GM12864 (cell line): ENCODE measurements at regions not wholly inside any gene's neighbourhood (a gene's known extent, or its start where the extent isn't known, plus 50 kb on each side); places are given as distances from the start of the nearest gene placed in this dataset.

Experiments used
- DNase-seq: peaks from one replicate; pipeline ENCODE4 v3.0.0-alpha.2; 2011; ENCODE audit warnings: low read depth
- H3K4me3 ChIP-seq: 2 replicates; pipeline ENCODE4 v1.5.1; 2011; ENCODE audit warnings: mild to moderate bottlenecking, low read depth, low read length, control low read depth
- CTCF ChIP-seq: IDR thresholded peaks from 2 replicates; pipeline ENCODE4 v1.5.1; 2011; ENCODE audit warnings: low read depth, mild to moderate bottlenecking, moderate library complexity, low read length, control low read depth, inconsistent platforms; ENCODE audit errors: missing control alignments

- no peak for DNase-seq
Measured at GRCh38 chr2:23283653-23284052, 101.3 kb upstream of the KLHL29 start.

GRCh38 chr2:23285091-23285800 lies 99.7 kb upstream of the KLHL29 start:
- no peak overlapping the region for H3K4me3 ChIP-seq
- no peak for DNase-seq
- no peak for TF ChIP-seq CTCF

More at GRCh38 chr2:23283653-23284052, 101.3 kb upstream of the KLHL29 start:
- H3K4me3 ChIP-seq: no peak overlapping the region
- TF ChIP-seq CTCF: no peak

GRCh38 chr2:23286031-23286757 lies 98.8 kb upstream of the KLHL29 start:
- no peak overlapping the region for H3K4me3 ChIP-seq
- TF ChIP-seq CTCF: no peak

GRCh38 chr2:23286758-23287704 lies 97.9 kb upstream of the KLHL29 start:
- H3K4me3 ChIP-seq: no peak overlapping the region
- TF ChIP-seq CTCF: no peak
- no peak for DNase-seq

More at GRCh38 chr2:23286031-23286757, 98.8 kb upstream of the KLHL29 start:
- no peak for DNase-seq

GRCh38 chr2:23289671-23290070 lies 95.3 kb upstream of the KLHL29 start:
- no peak overlapping the region for H3K4me3 ChIP-seq

More at GRCh38 chr2:23289671-23290070, 95.3 kb upstream of the KLHL29 start:
- no peak for DNase-seq
- no peak for TF ChIP-seq CTCF
